D721Med (cell line): ENCODE measurements at regions not wholly inside any gene's neighbourhood (a gene's known extent, or its start where the extent isn't known, plus 50 kb on each side); places are given as distances from the start of the nearest gene placed in this dataset.

Experiments used
- DNase-seq: peaks from one replicate; pipeline ENCODE4 v3.0.0; 2011; ENCODE audit warnings: low spot score; ENCODE audit not compliant: insufficient read length
- FAIRE-seq: peaks from 2 replicates; lab custom pipeline; 2011; peaks lifted over from hg19 to GRCh38; lab: Jason Lieb, UNC
- TF ChIP-seq, protein P1 (sequence below): IDR thresholded peaks from 2 replicates; pipeline ENCODE4 v1.5.1; 2012; ENCODE audit warnings: mild to moderate bottlenecking, control low read depth; ENCODE audit not compliant: insufficient read depth; ENCODE audit errors: missing control alignments

DNA sequence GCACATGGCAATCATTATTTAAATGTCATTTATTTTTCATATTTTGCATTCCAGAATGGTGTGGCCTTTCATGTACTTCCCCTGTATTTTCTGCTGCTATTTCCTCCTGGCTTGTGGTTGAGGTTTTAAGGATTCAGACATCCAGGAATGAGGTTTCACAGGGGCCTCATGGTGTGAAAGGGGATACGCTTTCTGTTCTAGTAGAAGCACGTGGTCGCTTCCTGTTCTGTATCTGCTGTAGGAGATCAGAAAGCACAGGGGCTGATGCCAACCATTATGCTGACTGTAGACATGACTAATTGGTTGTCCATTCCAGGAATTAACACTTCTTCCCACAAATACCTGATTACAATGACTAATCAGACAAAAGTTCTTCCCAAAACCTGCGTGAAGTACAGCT lies 405.9 kb downstream of the SHISA9 start:
- TF ChIP-seq, protein P1, sequence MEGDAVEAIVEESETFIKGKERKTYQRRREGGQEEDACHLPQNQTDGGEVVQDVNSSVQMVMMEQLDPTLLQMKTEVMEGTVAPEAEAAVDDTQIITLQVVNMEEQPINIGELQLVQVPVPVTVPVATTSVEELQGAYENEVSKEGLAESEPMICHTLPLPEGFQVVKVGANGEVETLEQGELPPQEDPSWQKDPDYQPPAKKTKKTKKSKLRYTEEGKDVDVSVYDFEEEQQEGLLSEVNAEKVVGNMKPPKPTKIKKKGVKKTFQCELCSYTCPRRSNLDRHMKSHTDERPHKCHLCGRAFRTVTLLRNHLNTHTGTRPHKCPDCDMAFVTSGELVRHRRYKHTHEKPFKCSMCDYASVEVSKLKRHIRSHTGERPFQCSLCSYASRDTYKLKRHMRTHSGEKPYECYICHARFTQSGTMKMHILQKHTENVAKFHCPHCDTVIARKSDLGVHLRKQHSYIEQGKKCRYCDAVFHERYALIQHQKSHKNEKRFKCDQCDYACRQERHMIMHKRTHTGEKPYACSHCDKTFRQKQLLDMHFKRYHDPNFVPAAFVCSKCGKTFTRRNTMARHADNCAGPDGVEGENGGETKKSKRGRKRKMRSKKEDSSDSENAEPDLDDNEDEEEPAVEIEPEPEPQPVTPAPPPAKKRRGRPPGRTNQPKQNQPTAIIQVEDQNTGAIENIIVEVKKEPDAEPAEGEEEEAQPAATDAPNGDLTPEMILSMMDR, result no peak
- DNase-seq (no peak), FAIRE-seq (no peak)

DNA sequence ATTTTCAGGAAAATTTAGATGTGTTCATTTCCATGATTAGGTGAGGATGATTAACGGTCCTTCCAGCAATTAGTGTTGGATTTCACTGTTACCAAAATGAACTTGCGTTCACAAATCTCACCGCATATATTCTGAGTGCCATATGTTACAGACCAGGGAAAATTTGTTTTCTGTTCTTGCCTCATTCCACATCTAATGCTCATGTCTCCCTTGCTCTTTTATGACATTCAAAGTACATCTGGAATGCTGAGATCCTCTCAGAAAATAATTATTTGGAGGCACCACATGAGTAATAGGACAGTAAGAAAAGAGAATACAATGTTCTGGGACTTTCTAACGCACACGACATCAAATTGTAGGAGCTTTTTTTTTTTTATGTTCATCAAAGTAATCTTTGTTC lies 406.5 kb downstream of the SHISA9 start:
- DNase-seq (no peak), FAIRE-seq (no peak)
- TF ChIP-seq, protein P1, result no peak

DNA sequence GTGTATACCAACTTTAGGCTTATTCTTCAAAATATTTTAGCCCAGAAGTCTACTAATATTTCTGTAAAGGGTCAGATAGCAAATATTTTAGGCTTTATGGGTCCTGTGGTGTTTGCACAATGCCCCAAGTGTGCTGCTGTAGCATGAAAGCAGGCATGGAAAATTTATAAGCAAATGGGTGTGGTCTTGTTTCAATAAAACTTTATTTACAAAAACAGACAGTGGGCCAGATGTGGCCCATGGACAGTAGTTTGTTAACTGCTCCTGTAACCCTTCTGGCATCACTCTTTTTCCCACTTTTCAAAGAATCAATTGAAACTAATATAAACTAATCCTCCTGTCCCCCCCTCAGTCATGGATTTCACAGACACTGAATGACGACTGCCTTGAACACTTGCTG lies 410.7 kb downstream of the SHISA9 start:
- FAIRE-seq (no peak), DNase-seq (no peak)
- TF ChIP-seq, protein P1, result no peak

DNA sequence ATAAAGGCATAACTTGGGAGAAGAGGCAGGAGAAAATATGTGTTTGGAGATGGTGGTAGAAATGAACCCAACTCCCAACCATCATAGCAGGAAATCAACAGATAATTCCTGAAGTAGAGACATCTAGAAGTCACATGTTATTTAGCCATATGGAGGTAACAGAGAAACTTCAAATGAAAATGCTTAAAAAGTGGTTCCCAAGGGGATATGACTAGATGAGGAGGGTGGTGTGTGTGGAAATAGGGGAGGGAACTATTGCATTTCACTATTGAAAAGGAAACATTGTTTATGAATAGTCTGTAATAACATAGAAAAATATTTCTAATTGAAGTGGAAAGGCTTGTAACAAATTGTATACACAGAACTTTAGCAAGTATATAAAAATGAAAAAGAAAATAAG lies 412.0 kb downstream of the SHISA9 start:
- no peak for FAIRE-seq
- TF ChIP-seq, protein P1, result no peak
- DNase-seq, result no peak

DNA sequence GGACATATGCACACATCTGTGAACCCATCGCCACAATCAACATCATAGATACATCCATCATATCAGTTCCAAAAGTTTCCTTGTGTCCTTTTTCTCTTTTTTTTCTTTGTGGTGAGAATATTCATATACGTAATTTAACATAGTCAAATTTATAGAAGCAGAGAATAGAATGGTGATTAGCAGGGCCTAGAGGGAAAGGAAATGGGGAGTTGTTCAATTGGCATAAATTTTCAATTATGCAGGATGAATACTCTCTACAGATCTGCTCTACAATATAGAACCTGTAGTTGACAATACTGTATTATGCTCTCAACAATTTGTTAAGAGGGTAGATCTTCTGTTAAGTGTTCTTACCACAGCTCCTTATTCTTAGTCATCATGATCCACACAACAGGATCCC lies 413.2 kb downstream of the SHISA9 start:
- FAIRE-seq, result no peak
- TF ChIP-seq, protein P1, result no peak
- DNase-seq, result no peak

DNA sequence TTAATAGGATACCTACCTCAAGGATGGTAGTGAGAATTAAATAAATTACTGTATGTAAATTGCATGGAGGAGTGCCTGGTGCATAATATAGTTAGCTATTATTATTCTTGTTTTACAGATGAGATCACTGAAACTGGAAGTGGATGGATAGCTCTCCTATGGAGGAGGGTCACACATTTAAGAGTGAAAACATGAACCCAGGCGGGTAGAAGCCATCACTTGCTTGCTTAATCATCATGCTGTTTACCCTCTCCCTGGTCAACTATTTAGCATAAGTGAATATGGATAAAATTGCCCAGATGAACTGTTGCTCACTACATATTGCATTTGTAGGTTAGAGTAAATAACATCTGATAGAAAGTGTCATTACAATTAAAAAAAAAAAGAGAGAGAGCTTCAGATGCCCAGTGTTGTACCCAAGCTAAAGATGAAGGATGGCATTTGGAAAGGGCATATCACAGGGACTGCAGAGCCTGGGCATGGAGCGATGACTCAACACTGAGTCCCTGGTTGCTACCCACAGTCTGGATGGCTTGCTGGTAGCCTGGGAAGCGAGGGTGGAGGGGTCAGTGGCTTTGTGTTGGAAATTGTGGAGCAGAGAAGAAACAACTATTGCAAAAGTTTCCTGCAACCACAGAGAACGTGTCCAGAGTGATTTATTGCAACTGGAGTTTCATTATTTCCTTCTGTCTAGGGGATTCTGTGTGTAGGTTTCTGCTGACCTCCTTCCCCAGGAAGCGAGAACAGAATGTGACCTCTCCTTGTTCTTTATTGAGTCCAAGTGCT lies 414.4 kb downstream of the SHISA9 start:
- TF ChIP-seq, protein P1, result no peak
- no peak for FAIRE-seq
- DNase-seq, result no peak

DNA sequence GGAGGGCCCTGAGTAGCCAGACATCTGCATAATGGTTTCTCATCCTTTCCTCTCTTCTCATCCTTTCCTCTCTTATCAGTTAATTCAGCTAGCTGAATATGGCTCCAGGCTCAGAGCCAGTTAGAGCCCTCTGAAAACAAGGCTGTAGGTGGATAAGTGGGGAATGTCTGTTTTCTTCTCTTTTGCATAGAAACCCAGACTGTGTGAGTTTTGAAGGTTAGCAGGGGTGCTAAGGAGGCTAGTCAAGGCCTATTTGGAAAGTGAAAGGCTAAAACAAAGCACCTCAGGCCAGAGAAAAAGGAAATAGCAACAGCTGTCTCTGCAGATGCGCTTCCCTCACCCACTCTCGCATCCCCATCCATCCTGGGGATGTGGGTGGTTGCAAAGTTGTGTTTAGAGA lies 420.9 kb downstream of the SHISA9 start:
- TF ChIP-seq, protein P1, result no peak
- FAIRE-seq, result no peak
- no peak for DNase-seq
